ENCODE measurements at regions not wholly inside any gene's neighbourhood (a gene's known extent, or its start where the extent isn't known, plus 50 kb on each side); places are given as distances from the start of the nearest gene placed in this dataset.

DNA sequence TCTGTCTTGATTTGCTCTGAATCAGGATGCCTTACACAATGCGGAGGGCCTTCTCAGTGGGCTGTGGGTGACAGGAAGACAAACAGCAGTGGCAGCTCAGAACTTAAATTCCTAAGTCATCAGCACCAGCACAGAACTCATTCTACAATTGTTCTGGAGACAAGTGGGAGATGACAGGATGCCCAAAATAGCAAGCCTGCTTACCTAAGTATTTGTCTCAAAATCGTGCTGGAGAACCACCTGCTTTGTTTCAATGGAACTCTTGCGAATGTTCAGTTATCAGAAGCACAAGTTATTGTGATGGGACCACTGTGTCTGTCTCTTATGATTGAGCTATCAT is 76.1 kb downstream of the VCAM1 start:
- Mint-ChIP-seq H3K4me3 (ENCODE audit: unreplicated experiment) (no peak overlapping the region), H3K9me3 (ENCODE audit: unreplicated experiment) (no peaks in the 10 kb centered on the region), H3K27me3 (ENCODE audit: insufficient read depth, unreplicated experiment) (peaks cover 6% of the 10 kb centered on the region), H3K4me1 (ENCODE audit: low read depth, unreplicated experiment) (no peaks in the 10 kb centered on the region), H3K27ac (ENCODE audit: unreplicated experiment) (no peak overlapping the region), H3K36me3 (ENCODE audit: insufficient read depth, unreplicated experiment) (no peaks in the 10 kb centered on the region)
- DNase-seq, result no peak
- ChIA-PET CTCF (no interaction called here), POLR2A (no interaction called here)
- Histone ChIP-seq H3K36me3 (ENCODE audit: control insufficient read depth, insufficient read depth, low read length) (no peaks in the 10 kb centered on the region), H3K4me3 (ENCODE audit: low read depth, low read length) (no peak overlapping the region), H3K9me3 (no peaks in the 10 kb centered on the region), H3K27me3 (replicated peaks; ENCODE audit: control insufficient read depth, insufficient read depth, low read length) (no peaks in the 10 kb centered on the region), H3K4me1 (peaks cover 8% of the 10 kb centered on the region; the same call in 1 of the 2 replicates)
- no TSS peak for BruUV-seq (replicated peaks)
- TF ChIP-seq, protein P1, sequence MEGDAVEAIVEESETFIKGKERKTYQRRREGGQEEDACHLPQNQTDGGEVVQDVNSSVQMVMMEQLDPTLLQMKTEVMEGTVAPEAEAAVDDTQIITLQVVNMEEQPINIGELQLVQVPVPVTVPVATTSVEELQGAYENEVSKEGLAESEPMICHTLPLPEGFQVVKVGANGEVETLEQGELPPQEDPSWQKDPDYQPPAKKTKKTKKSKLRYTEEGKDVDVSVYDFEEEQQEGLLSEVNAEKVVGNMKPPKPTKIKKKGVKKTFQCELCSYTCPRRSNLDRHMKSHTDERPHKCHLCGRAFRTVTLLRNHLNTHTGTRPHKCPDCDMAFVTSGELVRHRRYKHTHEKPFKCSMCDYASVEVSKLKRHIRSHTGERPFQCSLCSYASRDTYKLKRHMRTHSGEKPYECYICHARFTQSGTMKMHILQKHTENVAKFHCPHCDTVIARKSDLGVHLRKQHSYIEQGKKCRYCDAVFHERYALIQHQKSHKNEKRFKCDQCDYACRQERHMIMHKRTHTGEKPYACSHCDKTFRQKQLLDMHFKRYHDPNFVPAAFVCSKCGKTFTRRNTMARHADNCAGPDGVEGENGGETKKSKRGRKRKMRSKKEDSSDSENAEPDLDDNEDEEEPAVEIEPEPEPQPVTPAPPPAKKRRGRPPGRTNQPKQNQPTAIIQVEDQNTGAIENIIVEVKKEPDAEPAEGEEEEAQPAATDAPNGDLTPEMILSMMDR (IDR thresholded peaks at IDR 0.05; ENCODE audit: insufficient read depth in 1 of 2, low read depth in 1 of 2, low read length in 1 of 2, severe bottlenecking in 1 of 2, unreplicated experiment in 1 of 2), result no peak
- intact Hi-C loops (cut with micrococcal nuclease; ENCODE audit: unreplicated experiment), result no loop called here

- Histone ChIP-seq H3K27me3 (replicated peaks; ENCODE audit: control insufficient read depth, insufficient read depth, low read length) (no peaks in the 10 kb centered on the region), H3K36me3 (ENCODE audit: control insufficient read depth, insufficient read depth, low read length) (no peaks in the 10 kb centered on the region), H3K4me1 (peaks cover 8% of the 10 kb centered on the region; the same call in 1 of the 2 replicates), H3K9me3 (no peaks in the 10 kb centered on the region), H3K4me3 (ENCODE audit: low read depth, low read length) (no peak overlapping the region)
- intact Hi-C loops (cut with micrococcal nuclease; ENCODE audit: unreplicated experiment), result no loop called here
- no peak for DNase-seq
- CTCF ChIA-PET, result no interaction called here
- TF ChIP-seq, protein P1 (IDR thresholded peaks at IDR 0.05; ENCODE audit: insufficient read depth in 1 of 2, low read depth in 1 of 2, low read length in 1 of 2, severe bottlenecking in 1 of 2, unreplicated experiment in 1 of 2), result no peak
- no peak overlapping the region for H3K27ac Mint-ChIP-seq (ENCODE audit: unreplicated experiment)
- no TSS peak for BruUV-seq (replicated peaks)
- H3K4me3 Mint-ChIP-seq (ENCODE audit: unreplicated experiment), result no peak overlapping the region
- H3K36me3 Mint-ChIP-seq (ENCODE audit: insufficient read depth, unreplicated experiment), result no peaks in the 10 kb centered on the region
- peaks cover 6% of the 10 kb centered on the region for H3K27me3 Mint-ChIP-seq (ENCODE audit: insufficient read depth, unreplicated experiment)
- POLR2A ChIA-PET, result no interaction called here
- H3K9me3 Mint-ChIP-seq (ENCODE audit: unreplicated experiment), result no peaks in the 10 kb centered on the region
- H3K4me1 Mint-ChIP-seq (ENCODE audit: low read depth, unreplicated experiment), result no peaks in the 10 kb centered on the region
These were observed 76.5 kb downstream of the VCAM1 start for GRCh38 chr1:100796046-100796445.

DNA sequence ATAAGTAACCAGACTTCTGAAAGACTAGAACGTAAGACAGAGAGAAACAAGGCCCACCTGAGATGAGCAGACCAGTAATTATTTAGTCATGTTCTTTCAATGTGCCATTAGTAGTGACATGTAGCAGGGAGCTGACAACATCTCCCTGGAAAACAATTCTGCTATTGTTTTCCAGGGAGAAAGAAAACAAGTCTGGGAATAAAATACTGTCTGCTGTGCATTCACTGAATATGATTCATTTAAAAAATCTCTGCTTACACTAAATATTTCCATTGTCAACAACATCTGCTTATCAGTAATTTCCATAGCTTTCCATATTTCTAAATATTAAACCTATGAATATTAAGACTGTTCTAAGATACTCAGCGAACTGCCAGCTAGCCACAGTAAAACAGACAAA is 80.0 kb downstream of the VCAM1 start:
- DNase-seq, result no peak
- TF ChIP-seq, protein P1 (IDR thresholded peaks at IDR 0.05; ENCODE audit: insufficient read depth in 1 of 2, low read depth in 1 of 2, low read length in 1 of 2, severe bottlenecking in 1 of 2, unreplicated experiment in 1 of 2), result no peak
- no TSS peak for BruUV-seq (replicated peaks)
- H3K9me3 Mint-ChIP-seq (ENCODE audit: unreplicated experiment), result no peaks in the 10 kb centered on the region
- Histone ChIP-seq H3K9me3 (no peaks in the 10 kb centered on the region), H3K36me3 (ENCODE audit: control insufficient read depth, insufficient read depth, low read length) (no peaks in the 10 kb centered on the region), H3K27me3 (replicated peaks; ENCODE audit: control insufficient read depth, insufficient read depth, low read length) (no peaks in the 10 kb centered on the region), H3K4me3 (ENCODE audit: low read depth, low read length) (no peak overlapping the region), H3K4me1 (peaks cover 8% of the 10 kb centered on the region; the same call in 1 of the 2 replicates)
- H3K4me1 Mint-ChIP-seq (ENCODE audit: low read depth, unreplicated experiment), result no peaks in the 10 kb centered on the region
- H3K36me3 Mint-ChIP-seq (ENCODE audit: insufficient read depth, unreplicated experiment), result no peaks in the 10 kb centered on the region
- H3K27ac Mint-ChIP-seq (ENCODE audit: unreplicated experiment), result no peak overlapping the region
- intact Hi-C loops (cut with micrococcal nuclease; ENCODE audit: unreplicated experiment), result no loop called here
- POLR2A ChIA-PET, result no interaction called here
- H3K4me3 Mint-ChIP-seq (ENCODE audit: unreplicated experiment), result no peak overlapping the region
- CTCF ChIA-PET, result no interaction called here
- peaks cover 6% of the 10 kb centered on the region for H3K27me3 Mint-ChIP-seq (ENCODE audit: insufficient read depth, unreplicated experiment)
